ENCODE measurements at regions not wholly inside any gene's neighbourhood (a gene's known extent, or its start where the extent isn't known, plus 50 kb on each side); places are given as distances from the start of the nearest gene placed in this dataset.
"Not testable (repeated sequence)": the region's sequence is repeated elsewhere in the genome, so short reads cannot be mapped to it uniquely, and the experiment has no call there.

- H3K36me3 ChIP-seq: no peaks in the 10 kb centered on the region
- no peak overlapping the region for H3K4me3 ChIP-seq
- intact Hi-C loops (cut with DNase I): no loop called here
- DNase-seq (no peak), ATAC-seq (no peak)
- H3K27ac ChIP-seq: no peak overlapping the region
- H3K4me1 ChIP-seq: no peaks in the 10 kb centered on the region
- no peak for TF ChIP-seq CTCF (IDR thresholded peaks at IDR 0.05)
- H3K27me3 ChIP-seq: no peaks in the 10 kb centered on the region
- no peaks in the 10 kb centered on the region for H3K9me3 ChIP-seq
Observed at GRCh38 chr12:114841557-114842251, 157.7 kb upstream of the TBX3 start.

DNA sequence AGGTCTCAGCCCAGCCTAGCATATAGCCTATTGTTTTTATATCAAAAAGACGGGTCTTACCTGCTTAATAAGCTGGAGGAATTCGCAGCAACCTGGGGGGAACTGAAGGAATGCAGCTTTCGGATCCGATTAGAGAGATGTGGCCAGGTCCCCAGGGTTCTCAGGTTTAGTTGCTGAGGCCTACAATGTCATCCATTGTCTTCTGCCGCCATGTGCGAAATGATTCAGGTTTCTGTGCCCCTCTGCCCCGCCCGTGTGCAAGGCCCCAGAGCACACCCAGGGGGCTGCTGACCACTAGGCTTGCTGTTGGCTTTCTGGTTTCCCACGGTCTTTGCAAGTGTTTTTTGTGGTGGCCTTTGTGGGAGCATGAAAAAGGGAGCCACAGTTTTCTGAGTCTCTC, 154.5 kb upstream of the TBX3 start:
- H3K4me1 ChIP-seq: no peaks in the 10 kb centered on the region
- no peak overlapping the region for H3K27ac ChIP-seq
- no peak for TF ChIP-seq CTCF (IDR thresholded peaks at IDR 0.05)
- H3K4me3 ChIP-seq: no peak overlapping the region
- DNase-seq (no peak), ATAC-seq (no peak)
- no peaks in the 10 kb centered on the region for H3K27me3 ChIP-seq
- H3K36me3 ChIP-seq: no peaks in the 10 kb centered on the region
- intact Hi-C loops (cut with DNase I): no loop called here
- no peaks in the 10 kb centered on the region for H3K9me3 ChIP-seq

- H3K9me3 ChIP-seq: no peaks in the 10 kb centered on the region
- intact Hi-C loops (cut with DNase I): no loop called here
- H3K27me3 ChIP-seq: no peaks in the 10 kb centered on the region
- ATAC-seq (no peak), DNase-seq (no peak)
- H3K4me1 ChIP-seq: no peaks in the 10 kb centered on the region
- no peak overlapping the region for H3K4me3 ChIP-seq
- no peaks in the 10 kb centered on the region for H3K36me3 ChIP-seq
- no peak overlapping the region for H3K27ac ChIP-seq
- TF ChIP-seq CTCF (IDR thresholded peaks at IDR 0.05): no peak
Observed at GRCh38 chr12:114836609-114837008, 152.6 kb upstream of the TBX3 start.

DNA sequence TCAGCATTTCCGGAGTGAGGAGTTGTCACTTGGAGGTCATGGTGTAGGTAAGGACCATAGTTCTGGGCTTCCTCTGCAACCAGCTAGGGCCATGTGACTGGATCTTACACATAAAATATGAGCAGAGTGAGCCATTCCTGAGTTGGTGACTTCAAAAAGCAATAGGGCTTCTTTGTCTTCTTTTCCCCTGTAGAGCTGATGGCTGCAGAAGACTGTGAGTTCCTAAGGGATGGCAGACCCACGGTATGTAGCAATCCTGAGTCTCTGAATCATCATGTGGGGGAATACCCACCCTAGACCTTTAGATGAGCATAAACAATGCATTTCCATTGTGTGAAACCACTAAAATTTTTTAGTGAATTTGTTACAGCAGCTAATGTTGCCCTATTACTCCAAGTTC, 151.1 kb upstream of the TBX3 start:
- Histone ChIP-seq H3K27ac (no peak overlapping the region), H3K4me3 (no peak overlapping the region), H3K9me3 (no peaks in the 10 kb centered on the region), H3K4me1 (no peaks in the 10 kb centered on the region), H3K36me3 (no peaks in the 10 kb centered on the region), H3K27me3 (no peaks in the 10 kb centered on the region)
- ATAC-seq (no peak), DNase-seq (no peak)
- TF ChIP-seq CTCF (IDR thresholded peaks at IDR 0.05): no peak
- intact Hi-C loops (cut with DNase I): no loop called here

GRCh38 chr12:114834621-114835020, 150.6 kb upstream of the TBX3 start:
- Histone ChIP-seq H3K27me3 (no peaks in the 10 kb centered on the region), H3K36me3 (no peaks in the 10 kb centered on the region), H3K9me3 (no peaks in the 10 kb centered on the region), H3K4me3 (no peak overlapping the region), H3K27ac (no peak overlapping the region), H3K4me1 (no peaks in the 10 kb centered on the region)
- TF ChIP-seq CTCF (IDR thresholded peaks at IDR 0.05): no peak
- intact Hi-C loops (cut with DNase I): no loop called here
- DNase-seq (no peak), ATAC-seq (no peak)

DNA sequence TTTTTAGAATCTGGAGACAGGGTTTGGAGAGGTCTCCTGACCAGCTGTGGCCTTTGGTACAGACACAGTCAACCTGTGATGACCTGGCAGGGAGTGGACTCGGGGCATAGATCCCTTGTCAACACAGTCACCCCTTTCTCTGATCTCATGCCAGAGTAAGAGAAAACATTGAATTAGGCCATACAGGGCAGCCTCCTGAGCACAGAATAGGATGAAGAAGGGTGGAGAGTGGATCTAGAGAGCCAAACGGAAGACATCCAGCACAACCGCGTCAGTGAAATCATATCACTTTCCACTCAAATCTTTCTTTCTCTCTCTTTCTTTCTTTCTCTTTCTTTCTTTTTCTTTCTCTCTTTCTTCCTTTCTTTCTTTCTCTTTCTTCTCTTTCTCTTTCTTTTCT, 145.9 kb upstream of the TBX3 start:
- ATAC-seq: no peak
- H3K4me3 ChIP-seq: no peak overlapping the region
- TF ChIP-seq CTCF (IDR thresholded peaks at IDR 0.05): no peak
- no peaks in the 10 kb centered on the region for H3K4me1 ChIP-seq
- H3K9me3 ChIP-seq: no peaks in the 10 kb centered on the region
- no peaks in the 10 kb centered on the region for H3K36me3 ChIP-seq
- no peaks in the 10 kb centered on the region for H3K27me3 ChIP-seq
- H3K27ac ChIP-seq: no peak overlapping the region
- intact Hi-C loops (cut with DNase I): no loop called here
- no peak for DNase-seq

DNA sequence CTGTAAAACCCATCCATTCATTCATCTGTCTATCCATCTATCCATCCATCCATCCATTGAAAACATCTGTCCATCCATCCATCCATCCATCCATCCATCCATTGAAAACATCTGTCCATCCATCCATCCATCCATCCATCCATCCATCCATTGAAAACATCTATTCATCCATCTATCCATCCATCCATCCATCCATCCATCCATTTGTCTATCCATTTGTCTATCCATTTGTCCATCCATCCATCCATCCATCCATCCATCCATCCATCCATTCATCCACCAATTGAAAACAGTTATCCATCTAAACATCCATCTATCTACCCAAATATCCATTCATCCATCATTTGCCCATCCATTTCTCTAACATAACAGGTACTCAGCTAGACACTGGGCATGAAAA, 145.3 kb upstream of the TBX3 start:
- H3K27me3 ChIP-seq; DNase-seq; H3K4me1 ChIP-seq; H3K27ac ChIP-seq; intact Hi-C loops (cut with DNase I); H3K36me3 ChIP-seq; H3K9me3 ChIP-seq; ATAC-seq; H3K4me3 ChIP-seq: not testable (repeated sequence)
